ENCODE measurements at regions not wholly inside any gene's neighbourhood (a gene's known extent, or its start where the extent isn't known, plus 50 kb on each side); places are given as distances from the start of the nearest gene placed in this dataset.

- TF ChIP-seq POLR2A (IDR thresholded peaks at IDR 0.05) (no peak), CTCF (IDR thresholded peaks at IDR 0.05) (no peak)
These were observed 160.3 kb downstream of the SMAD6 start for GRCh38 chr15:66862111-66862939.
